ENCODE measurements at regions not wholly inside any gene's neighbourhood (a gene's known extent, or its start where the extent isn't known, plus 50 kb on each side); places are given as distances from the start of the nearest gene placed in this dataset.

DNA sequence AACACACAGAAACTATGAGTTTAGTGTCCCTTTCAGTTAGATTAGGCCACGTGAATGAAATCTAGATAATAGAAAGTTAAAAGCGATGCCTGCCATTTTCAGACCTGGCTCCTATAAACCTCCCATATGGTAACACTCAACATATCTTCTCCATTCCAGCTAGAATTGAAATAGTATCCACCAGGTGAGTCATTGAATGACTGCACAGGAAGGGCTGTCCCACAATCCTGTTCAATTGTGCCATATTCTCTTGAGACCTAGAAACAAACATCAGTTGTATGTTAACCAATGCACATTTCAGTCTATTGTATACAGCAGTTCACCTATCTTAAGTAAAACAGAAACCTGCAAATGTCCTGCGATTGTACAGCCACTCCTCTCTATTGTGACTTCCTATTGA is 659.3 kb upstream of the SLIT2 start:
- TF ChIP-seq, protein P1, sequence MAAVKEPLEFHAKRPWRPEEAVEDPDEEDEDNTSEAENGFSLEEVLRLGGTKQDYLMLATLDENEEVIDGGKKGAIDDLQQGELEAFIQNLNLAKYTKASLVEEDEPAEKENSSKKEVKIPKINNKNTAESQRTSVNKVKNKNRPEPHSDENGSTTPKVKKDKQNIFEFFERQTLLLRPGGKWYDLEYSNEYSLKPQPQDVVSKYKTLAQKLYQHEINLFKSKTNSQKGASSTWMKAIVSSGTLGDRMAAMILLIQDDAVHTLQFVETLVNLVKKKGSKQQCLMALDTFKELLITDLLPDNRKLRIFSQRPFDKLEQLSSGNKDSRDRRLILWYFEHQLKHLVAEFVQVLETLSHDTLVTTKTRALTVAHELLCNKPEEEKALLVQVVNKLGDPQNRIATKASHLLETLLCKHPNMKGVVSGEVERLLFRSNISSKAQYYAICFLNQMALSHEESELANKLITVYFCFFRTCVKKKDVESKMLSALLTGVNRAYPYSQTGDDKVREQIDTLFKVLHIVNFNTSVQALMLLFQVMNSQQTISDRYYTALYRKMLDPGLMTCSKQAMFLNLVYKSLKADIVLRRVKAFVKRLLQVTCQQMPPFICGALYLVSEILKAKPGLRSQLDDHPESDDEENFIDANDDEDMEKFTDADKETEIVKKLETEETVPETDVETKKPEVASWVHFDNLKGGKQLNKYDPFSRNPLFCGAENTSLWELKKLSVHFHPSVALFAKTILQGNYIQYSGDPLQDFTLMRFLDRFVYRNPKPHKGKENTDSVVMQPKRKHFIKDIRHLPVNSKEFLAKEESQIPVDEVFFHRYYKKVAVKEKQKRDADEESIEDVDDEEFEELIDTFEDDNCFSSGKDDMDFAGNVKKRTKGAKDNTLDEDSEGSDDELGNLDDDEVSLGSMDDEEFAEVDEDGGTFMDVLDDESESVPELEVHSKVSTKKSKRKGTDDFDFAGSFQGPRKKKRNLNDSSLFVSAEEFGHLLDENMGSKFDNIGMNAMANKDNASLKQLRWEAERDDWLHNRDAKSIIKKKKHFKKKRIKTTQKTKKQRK (IDR thresholded peaks at IDR 0.05; ENCODE audit: low read depth, low read length), result no peak
- TF ChIP-seq, protein P2, sequence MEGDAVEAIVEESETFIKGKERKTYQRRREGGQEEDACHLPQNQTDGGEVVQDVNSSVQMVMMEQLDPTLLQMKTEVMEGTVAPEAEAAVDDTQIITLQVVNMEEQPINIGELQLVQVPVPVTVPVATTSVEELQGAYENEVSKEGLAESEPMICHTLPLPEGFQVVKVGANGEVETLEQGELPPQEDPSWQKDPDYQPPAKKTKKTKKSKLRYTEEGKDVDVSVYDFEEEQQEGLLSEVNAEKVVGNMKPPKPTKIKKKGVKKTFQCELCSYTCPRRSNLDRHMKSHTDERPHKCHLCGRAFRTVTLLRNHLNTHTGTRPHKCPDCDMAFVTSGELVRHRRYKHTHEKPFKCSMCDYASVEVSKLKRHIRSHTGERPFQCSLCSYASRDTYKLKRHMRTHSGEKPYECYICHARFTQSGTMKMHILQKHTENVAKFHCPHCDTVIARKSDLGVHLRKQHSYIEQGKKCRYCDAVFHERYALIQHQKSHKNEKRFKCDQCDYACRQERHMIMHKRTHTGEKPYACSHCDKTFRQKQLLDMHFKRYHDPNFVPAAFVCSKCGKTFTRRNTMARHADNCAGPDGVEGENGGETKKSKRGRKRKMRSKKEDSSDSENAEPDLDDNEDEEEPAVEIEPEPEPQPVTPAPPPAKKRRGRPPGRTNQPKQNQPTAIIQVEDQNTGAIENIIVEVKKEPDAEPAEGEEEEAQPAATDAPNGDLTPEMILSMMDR (IDR thresholded peaks at IDR 0.05 in 2 of 3, conservative IDR thresholded peaks at IDR 0.05 in 1 of 3; ENCODE audit: control insufficient read depth in 2 of 3, extremely low read depth in 1 of 3, insufficient read depth in 1 of 3, low read depth in 3 of 3, low read length in 3 of 3), result no peak
- TF ChIP-seq TCF12 (IDR thresholded peaks at IDR 0.05; ENCODE audit: low read depth, low read length), result no peak
- no peak for TF ChIP-seq ATF7 (IDR thresholded peaks at IDR 0.05; ENCODE audit: low read depth)
- no peak for TF ChIP-seq POLR2AphosphoS5 (IDR thresholded peaks at IDR 0.05; ENCODE audit: low read length)

Data from GM12878 (cell line).